AG10803 (cell line): ENCODE measurements at regions not wholly inside any gene's neighbourhood (a gene's known extent, or its start where the extent isn't known, plus 50 kb on each side); places are given as distances from the start of the nearest gene placed in this dataset.

Experiments used
- DNase-seq: peaks from one replicate; pipeline ENCODE4 v3.0.0; 2010; ENCODE audit warnings: low read depth
- H3K4me3 ChIP-seq: 2 replicates; pipeline ENCODE4 v1.5.1; 2011; ENCODE audit warnings: mild to moderate bottlenecking, low read length, control low read depth
- TF ChIP-seq, protein P1 (sequence below): conservative IDR thresholded peaks from 2 replicates; pipeline ENCODE4 v1.5.1; 2011; ENCODE audit warnings: mild to moderate bottlenecking, low read length, control low read depth, inconsistent platforms

GRCh38 chr11:41955066-41955465 is 495.6 kb upstream of the LRRC4C start:
- no peak for DNase-seq
- no peak overlapping the region for H3K4me3 ChIP-seq
- TF ChIP-seq, protein P1, sequence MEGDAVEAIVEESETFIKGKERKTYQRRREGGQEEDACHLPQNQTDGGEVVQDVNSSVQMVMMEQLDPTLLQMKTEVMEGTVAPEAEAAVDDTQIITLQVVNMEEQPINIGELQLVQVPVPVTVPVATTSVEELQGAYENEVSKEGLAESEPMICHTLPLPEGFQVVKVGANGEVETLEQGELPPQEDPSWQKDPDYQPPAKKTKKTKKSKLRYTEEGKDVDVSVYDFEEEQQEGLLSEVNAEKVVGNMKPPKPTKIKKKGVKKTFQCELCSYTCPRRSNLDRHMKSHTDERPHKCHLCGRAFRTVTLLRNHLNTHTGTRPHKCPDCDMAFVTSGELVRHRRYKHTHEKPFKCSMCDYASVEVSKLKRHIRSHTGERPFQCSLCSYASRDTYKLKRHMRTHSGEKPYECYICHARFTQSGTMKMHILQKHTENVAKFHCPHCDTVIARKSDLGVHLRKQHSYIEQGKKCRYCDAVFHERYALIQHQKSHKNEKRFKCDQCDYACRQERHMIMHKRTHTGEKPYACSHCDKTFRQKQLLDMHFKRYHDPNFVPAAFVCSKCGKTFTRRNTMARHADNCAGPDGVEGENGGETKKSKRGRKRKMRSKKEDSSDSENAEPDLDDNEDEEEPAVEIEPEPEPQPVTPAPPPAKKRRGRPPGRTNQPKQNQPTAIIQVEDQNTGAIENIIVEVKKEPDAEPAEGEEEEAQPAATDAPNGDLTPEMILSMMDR = no peak

DNA sequence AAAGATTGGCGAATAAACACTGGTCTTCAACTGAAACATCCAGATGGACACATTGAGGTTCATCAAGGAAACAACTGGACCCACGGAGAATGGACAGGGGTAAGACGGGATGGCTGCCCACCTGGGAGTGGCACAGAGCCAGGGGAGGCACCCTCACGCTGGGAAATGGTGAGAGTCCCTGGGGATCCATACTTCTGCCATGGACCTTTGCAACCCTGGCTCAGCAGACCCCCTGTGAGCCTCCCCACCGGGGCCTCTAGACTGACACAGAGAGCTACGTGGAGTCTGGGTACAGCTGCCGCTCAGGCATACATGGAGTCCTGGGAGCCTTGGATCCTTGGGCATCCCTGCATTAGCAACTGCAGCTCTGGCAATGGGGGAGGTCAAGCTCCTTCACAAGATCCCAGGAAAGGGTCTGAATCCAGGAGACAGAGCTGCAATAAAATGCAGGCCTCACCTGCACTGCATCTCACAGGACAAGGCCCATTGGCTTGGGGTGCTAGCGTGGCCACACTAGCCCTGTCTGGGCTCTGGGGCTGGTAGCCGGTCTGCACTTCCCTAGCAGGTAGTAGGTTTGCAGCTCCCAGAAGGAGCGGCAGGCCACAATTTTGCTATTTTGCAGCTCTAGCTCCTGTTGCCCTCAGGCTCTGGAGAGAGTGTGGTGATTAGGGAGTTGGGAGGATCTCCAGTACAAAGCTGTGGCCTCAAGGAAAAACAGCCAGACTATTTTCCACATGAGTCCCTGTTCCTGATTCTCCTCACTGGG is 496.4 kb upstream of the LRRC4C start:
- TF ChIP-seq, protein P1 = no peak
- H3K4me3 ChIP-seq = no peak overlapping the region
- no peak for DNase-seq

DNA sequence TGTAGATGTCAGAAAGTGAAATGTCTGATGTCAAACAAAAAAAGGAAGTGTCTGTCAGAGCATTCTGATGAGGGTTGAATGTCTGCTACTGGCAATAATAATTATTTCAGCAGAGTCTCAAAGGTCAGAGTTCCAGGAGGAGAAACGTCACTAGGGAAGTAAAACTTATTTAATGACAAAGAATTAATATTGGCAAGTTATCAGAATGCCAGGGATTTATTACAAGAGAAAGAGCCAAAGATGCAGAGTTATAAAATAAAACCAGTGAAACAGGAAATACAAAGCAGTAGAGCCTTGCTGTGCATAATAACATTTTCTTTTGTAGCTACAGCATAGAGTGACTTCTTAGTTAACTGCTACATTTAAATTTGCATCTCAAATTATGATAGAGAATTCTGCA is 504.0 kb upstream of the LRRC4C start:
- H3K4me3 ChIP-seq = no peak overlapping the region
- no peak for DNase-seq
- TF ChIP-seq, protein P1 = no peak

DNA sequence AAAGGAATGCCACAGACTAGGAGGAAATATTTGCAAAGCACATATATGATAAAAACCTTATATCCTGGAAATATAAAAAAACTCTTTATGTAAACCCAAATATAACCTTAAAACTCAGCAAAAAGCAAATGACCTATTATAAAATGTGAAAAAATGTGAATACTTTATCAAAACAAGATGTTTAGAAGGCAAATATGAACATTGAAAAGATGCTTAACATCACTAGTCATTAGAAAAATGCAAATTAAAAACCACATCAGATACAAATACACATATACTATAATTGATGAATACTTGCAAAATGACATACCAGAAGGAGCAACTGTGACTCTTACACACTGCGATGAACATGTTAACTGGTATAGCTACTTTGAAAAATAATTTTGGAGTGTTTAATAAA is 511.2 kb upstream of the LRRC4C start:
- TF ChIP-seq, protein P1 = no peak
- no peak overlapping the region for H3K4me3 ChIP-seq
- DNase-seq = no peak

DNA sequence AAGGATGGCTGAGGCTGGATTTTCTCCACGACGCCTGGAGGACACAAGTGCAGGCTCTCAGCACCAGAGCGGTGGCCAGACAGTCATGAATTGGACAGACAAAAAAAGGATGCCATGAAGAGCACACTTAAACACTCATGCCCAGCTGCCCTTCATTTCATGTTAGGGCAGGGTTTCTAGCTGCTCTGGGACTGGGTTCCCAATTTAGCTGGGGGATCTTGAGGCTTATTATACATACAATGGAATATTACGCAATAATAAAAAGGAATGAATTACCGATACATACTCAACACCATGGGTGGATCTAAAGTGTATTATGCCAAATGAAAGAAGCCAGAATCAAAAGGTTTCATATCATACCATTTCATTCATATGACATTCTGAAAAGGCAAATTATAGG is 512.1 kb upstream of the LRRC4C start:
- no peak overlapping the region for H3K4me3 ChIP-seq
- TF ChIP-seq, protein P1 = no peak

DNA sequence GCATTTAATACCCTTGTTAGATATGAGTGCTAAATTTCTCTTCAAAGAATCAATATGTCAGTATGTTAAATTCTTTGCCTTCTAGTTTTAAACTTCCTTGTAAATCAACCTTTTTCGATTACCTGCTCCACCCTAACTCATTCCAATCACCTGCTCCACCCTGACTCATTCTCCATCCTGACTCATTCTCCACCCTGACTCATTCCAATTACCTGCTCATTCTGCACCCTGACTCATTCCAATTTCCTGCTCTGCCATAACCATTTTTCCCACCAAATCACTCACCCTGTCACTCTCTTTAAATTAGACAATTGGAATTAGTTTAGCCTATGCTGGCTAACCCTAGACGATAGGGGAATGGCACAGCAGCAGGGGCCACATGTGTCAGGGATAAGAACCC is 519.5 kb upstream of the LRRC4C start:
- H3K4me3 ChIP-seq = no peak overlapping the region
- TF ChIP-seq, protein P1 = no peak
- DNase-seq = no peak

More for the DNA sequence above, 512.1 kb upstream of the LRRC4C start:
- no peak for DNase-seq

- TF ChIP-seq, protein P1 = no peak
- H3K4me3 ChIP-seq = no peak overlapping the region
- DNase-seq = no peak
Observed at GRCh38 chr11:41980741-41981140, 521.3 kb upstream of the LRRC4C start.
